Loucy (cell line): ENCODE measurements at regions not wholly inside any gene's neighbourhood (a gene's known extent, or its start where the extent isn't known, plus 50 kb on each side); places are given as distances from the start of the nearest gene placed in this dataset.

Experiments
- H2AFZ ChIP-seq: fragments of 200-600 bp; sonication (generic); 2 replicates; pipeline ENCODE4 v1.6.0; 2016; ENCODE audit warnings: antibody characterized with exemption, mild to moderate bottlenecking, low read length, moderate library complexity
- H3F3A ChIP-seq: fragments of 200-600 bp; 2 replicates; pipeline ENCODE4 v1.6.0; 2016; ENCODE audit warnings: antibody characterized with exemption, low read depth, mild to moderate bottlenecking
- H3K27me3 ChIP-seq: fragments of 200-600 bp; sonication (generic); 2 replicates; pipeline ENCODE4 v1.6.1; 2014; ENCODE audit warnings: low read length, mild to moderate bottlenecking; ENCODE audit not compliant: insufficient read depth, poor library complexity, severe bottlenecking
- H3K36me3 ChIP-seq: fragments of 200-600 bp; sonication (generic); 2 replicates; pipeline ENCODE4 v1.6.1; 2016; ENCODE audit warnings: low read length; ENCODE audit not compliant: insufficient read depth
- H3K4me1 ChIP-seq: fragments of 200-600 bp; sonication (generic); 2 replicates; pipeline ENCODE4 v1.5.1; 2014; ENCODE audit warnings: low read length, mild to moderate bottlenecking; ENCODE audit not compliant: insufficient read depth, poor library complexity, severe bottlenecking
- H3K4me2 ChIP-seq: fragments of 200-600 bp; sonication (generic); 2 replicates; pipeline ENCODE4 v1.6.0; 2014; ENCODE audit warnings: antibody characterized with exemption, low read length, low read depth, mild to moderate bottlenecking; ENCODE audit not compliant: poor library complexity, severe bottlenecking
- H3K4me3 ChIP-seq: fragments of 200-600 bp; sonication (generic); 2 replicates; pipeline ENCODE4 v1.5.1; 2014; ENCODE audit warnings: low read length, mild to moderate bottlenecking, mixed read lengths; ENCODE audit not compliant: poor library complexity, severe bottlenecking
- H3K79me2 ChIP-seq: fragments of 200-600 bp; sonication (generic); 2 replicates; pipeline ENCODE4 v1.6.1; 2014; ENCODE audit warnings: low read length; ENCODE audit not compliant: insufficient read depth
- H3K9ac ChIP-seq: fragments of 200-600 bp; sonication (generic); 2 replicates; pipeline ENCODE4 v1.6.0; 2014; ENCODE audit warnings: mild to moderate bottlenecking, low read depth, low read length, moderate library complexity; ENCODE audit not compliant: poor library complexity, severe bottlenecking
- H3K9me2 ChIP-seq: fragments of 200-600 bp; sonication (generic); replicated peaks from 2 replicates; pipeline ENCODE4 v1.6.1; 2016; ENCODE audit warnings: low read depth, low read length, mixed read lengths
- H3K9me3 ChIP-seq: fragments of 200-600 bp; sonication (generic); 2 replicates; pipeline ENCODE4 v1.6.1; 2014; ENCODE audit warnings: mild to moderate bottlenecking, antibody characterized with exemption, low read length, low read depth; ENCODE audit not compliant: insufficient read depth
- H4K20me1 ChIP-seq: fragments of 200-600 bp; sonication (generic); 2 replicates; pipeline ENCODE4 v1.6.0; 2014; ENCODE audit warnings: antibody characterized with exemption, low read length, mild to moderate bottlenecking; ENCODE audit not compliant: insufficient read depth, poor library complexity, severe bottlenecking
- CTCF ChIP-seq: fragments of 200-600 bp; sonication (generic); conservative IDR thresholded peaks from 2 replicates; pipeline ENCODE4 v1.5.1; 2014; ENCODE audit warnings: mild to moderate bottlenecking, antibody characterized with exemption, low read length
- EZH2phosphoT487 ChIP-seq: fragments of 200-600 bp; IDR thresholded peaks from 2 replicates; pipeline ENCODE4 v1.6.1; 2018; ENCODE audit warnings: antibody characterized with exemption, mild to moderate bottlenecking, moderate library complexity, borderline replicate concordance

- TF ChIP-seq EZH2phosphoT487 (no peak), CTCF (no peak)
- Histone ChIP-seq H3K4me3 (no peak overlapping the region), H2AFZ (no peak overlapping the region), H3F3A (no peaks in the 10 kb centered on the region), H3K4me1 (peaks cover 46% of the 10 kb centered on the region), H3K79me2 (no peaks in the 10 kb centered on the region), H3K9ac (no peak overlapping the region), H3K36me3 (peaks cover 5% of the 10 kb centered on the region; the same call in 1 of the 2 replicates), H3K9me2 (no peaks in the 10 kb centered on the region), H4K20me1 (no peaks in the 10 kb centered on the region), H3K4me2 (no peak overlapping the region), H3K27me3 (no peaks in the 10 kb centered on the region), H3K9me3 (no peaks in the 10 kb centered on the region)
Observed at GRCh38 chr1:232470711-232471110, 159.2 kb downstream of the SIPA1L2 start.

- Histone ChIP-seq H3K27me3 (no peaks in the 10 kb centered on the region), H2AFZ (no peak overlapping the region), H3K4me2 (no peak overlapping the region), H3K9ac (no peak overlapping the region), H4K20me1 (no peaks in the 10 kb centered on the region), H3K79me2 (no peaks in the 10 kb centered on the region), H3K4me3 (no peak overlapping the region), H3K36me3 (peaks cover 14% of the 10 kb centered on the region; the same call in 1 of the 2 replicates), H3F3A (no peaks in the 10 kb centered on the region), H3K4me1 (peaks cover 27% of the 10 kb centered on the region), H3K9me2 (no peaks in the 10 kb centered on the region), H3K9me3 (no peaks in the 10 kb centered on the region)
- TF ChIP-seq EZH2phosphoT487 (no peak), CTCF (no peak)
Observed at GRCh38 chr1:232468249-232468648, 161.7 kb downstream of the SIPA1L2 start.

GRCh38 chr1:232467073-232467760 lies 162.7 kb downstream of the SIPA1L2 start:
- Histone ChIP-seq H3K4me1 (peaks cover 17% of the 10 kb centered on the region), H3K4me2 (peak overlapping the region; percentile 9), H3K9me3 (no peaks in the 10 kb centered on the region), H2AFZ (no peak overlapping the region), H3K36me3 (peaks cover 14% of the 10 kb centered on the region; the same call in 1 of the 2 replicates), H4K20me1 (no peaks in the 10 kb centered on the region), H3K9ac (no peak overlapping the region), H3K79me2 (no peaks in the 10 kb centered on the region), H3K9me2 (no peaks in the 10 kb centered on the region), H3K27me3 (no peaks in the 10 kb centered on the region), H3F3A (no peaks in the 10 kb centered on the region), H3K4me3 (no peak overlapping the region)
- peak; percentile 57 for TF ChIP-seq CTCF
- no peak for TF ChIP-seq EZH2phosphoT487
